HCT116 (cell line): ENCODE measurements at regions not wholly inside any gene's neighbourhood (a gene's known extent, or its start where the extent isn't known, plus 50 kb on each side); places are given as distances from the start of the nearest gene placed in this dataset.

ENCODE experiments used
- CEBPB ChIP-seq: IDR thresholded peaks from 2 replicates; pipeline ENCODE4 v1.6.1; 2012; ENCODE audit warnings: low read depth
- EZH2 ChIP-seq: fragments of 200-600 bp; sonication (generic); IDR thresholded peaks from 2 replicates; pipeline ENCODE4 v1.6.1; 2017; ENCODE audit warnings: antibody characterized with exemption, mixed run types
- FOSL1 ChIP-seq: IDR thresholded peaks from 2 replicates; pipeline ENCODE4 v1.6.1; 2012; ENCODE audit warnings: low read depth
- MAX ChIP-seq: IDR thresholded peaks from 2 replicates; pipeline ENCODE4 v1.6.1; 2012
- POLR2A ChIP-seq: IDR thresholded peaks from 2 replicates; pipeline ENCODE4 v1.7.0; 2011; ENCODE audit warnings: borderline replicate concordance; ENCODE audit not compliant: insufficient read depth, insufficient read length; ENCODE audit errors: extremely low read depth
- POLR2AphosphoS5 ChIP-seq: IDR thresholded peaks from 2 replicates; pipeline ENCODE4 v1.6.1; 2011; ENCODE audit warnings: mild to moderate bottlenecking, low read depth, low read length, moderate library complexity
- REST ChIP-seq: IDR thresholded peaks from 2 replicates; pipeline ENCODE4 v1.6.1; 2012; ENCODE audit warnings: low read depth
- SIN3A ChIP-seq: IDR thresholded peaks from 2 replicates; pipeline ENCODE4 v1.6.1; 2012; ENCODE audit warnings: low read depth
- SP1 ChIP-seq: IDR thresholded peaks from 2 replicates; pipeline ENCODE4 v1.6.1; 2012; ENCODE audit warnings: low read depth
- TCF7L2 ChIP-seq: IDR thresholded peaks from 2 replicates; pipeline ENCODE4 v1.7.0; 2011; ENCODE audit warnings: borderline replicate concordance, inconsistent platforms; ENCODE audit not compliant: insufficient read depth, insufficient read length; ENCODE audit errors: extremely low read depth
- TF ChIP-seq, protein P1 (sequence below), 3 experiments: fragments of 200-600 bp in 1 of 3; sonication (generic) in 1 of 3; IDR thresholded peaks in 2 of 3; conservative IDR thresholded peaks in 1 of 3; 2 replicates each; pipeline ENCODE4 v1.5.1; 2012 to 2017; ENCODE audit warnings: low read depth in 2 of 3, low read length in 2 of 3, antibody characterized with exemption in 1 of 3, borderline replicate concordance in 1 of 3, control low read depth in 1 of 3, mild to moderate bottlenecking in 1 of 3, mixed read lengths in 1 of 3, mixed run types in 1 of 3, moderate library complexity in 1 of 3; ENCODE audit not compliant: insufficient read depth in 1 of 3
- TF ChIP-seq, protein P2 (sequence below): IDR thresholded peaks from 2 replicates; pipeline ENCODE4 v1.6.1; 2011; ENCODE audit warnings: mild to moderate bottlenecking, low read length, moderate library complexity; ENCODE audit not compliant: insufficient replicate concordance; ENCODE audit errors: extremely low read depth

DNA sequence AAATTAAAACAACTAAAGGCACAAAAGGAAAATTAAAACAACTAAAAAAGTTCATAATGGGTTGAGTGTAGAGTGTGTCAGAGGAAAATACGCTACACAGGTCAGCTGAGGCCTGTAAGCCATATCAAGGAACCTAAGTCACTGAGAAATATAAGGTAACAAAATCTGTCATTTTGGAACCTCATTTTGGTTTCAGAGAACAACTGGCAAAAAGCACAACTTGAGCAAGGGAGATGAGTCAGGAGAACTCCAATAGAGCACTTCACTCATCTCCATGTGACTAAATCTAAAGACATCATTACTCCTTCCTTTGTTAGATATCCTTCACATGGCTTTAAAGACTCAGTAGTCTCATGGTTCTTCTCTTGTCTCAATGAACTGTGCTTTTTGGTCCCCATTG lies 269.4 kb upstream of the POU5F2 start:
- TF ChIP-seq, protein P1, sequence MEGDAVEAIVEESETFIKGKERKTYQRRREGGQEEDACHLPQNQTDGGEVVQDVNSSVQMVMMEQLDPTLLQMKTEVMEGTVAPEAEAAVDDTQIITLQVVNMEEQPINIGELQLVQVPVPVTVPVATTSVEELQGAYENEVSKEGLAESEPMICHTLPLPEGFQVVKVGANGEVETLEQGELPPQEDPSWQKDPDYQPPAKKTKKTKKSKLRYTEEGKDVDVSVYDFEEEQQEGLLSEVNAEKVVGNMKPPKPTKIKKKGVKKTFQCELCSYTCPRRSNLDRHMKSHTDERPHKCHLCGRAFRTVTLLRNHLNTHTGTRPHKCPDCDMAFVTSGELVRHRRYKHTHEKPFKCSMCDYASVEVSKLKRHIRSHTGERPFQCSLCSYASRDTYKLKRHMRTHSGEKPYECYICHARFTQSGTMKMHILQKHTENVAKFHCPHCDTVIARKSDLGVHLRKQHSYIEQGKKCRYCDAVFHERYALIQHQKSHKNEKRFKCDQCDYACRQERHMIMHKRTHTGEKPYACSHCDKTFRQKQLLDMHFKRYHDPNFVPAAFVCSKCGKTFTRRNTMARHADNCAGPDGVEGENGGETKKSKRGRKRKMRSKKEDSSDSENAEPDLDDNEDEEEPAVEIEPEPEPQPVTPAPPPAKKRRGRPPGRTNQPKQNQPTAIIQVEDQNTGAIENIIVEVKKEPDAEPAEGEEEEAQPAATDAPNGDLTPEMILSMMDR (IDR thresholded peaks at IDR 0.05 in 2 of 3, conservative IDR thresholded peaks at IDR 0.05 in 1 of 3; ENCODE audit: borderline replicate concordance in 1 of 3, insufficient read depth in 1 of 3, low read depth in 2 of 3, low read length in 2 of 3) = no peak
- TF ChIP-seq CEBPB (no peak), POLR2A (no peak), POLR2AphosphoS5 (no peak), FOSL1 (no peak), MAX (no peak), EZH2 (no peak), SP1 (no peak), REST (no peak), TCF7L2 (no peak), SIN3A (no peak)
- TF ChIP-seq, protein P2, sequence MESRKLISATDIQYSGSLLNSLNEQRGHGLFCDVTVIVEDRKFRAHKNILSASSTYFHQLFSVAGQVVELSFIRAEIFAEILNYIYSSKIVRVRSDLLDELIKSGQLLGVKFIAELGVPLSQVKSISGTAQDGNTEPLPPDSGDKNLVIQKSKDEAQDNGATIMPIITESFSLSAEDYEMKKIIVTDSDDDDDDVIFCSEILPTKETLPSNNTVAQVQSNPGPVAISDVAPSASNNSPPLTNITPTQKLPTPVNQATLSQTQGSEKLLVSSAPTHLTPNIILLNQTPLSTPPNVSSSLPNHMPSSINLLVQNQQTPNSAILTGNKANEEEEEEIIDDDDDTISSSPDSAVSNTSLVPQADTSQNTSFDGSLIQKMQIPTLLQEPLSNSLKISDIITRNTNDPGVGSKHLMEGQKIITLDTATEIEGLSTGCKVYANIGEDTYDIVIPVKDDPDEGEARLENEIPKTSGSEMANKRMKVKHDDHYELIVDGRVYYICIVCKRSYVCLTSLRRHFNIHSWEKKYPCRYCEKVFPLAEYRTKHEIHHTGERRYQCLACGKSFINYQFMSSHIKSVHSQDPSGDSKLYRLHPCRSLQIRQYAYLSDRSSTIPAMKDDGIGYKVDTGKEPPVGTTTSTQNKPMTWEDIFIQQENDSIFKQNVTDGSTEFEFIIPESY = no peak
